CD1c-positive myeloid dendritic cell (primary cell): ENCODE measurements at regions not wholly inside any gene's neighbourhood (a gene's known extent, or its start where the extent isn't known, plus 50 kb on each side); places are given as distances from the start of the nearest gene placed in this dataset.

ENCODE experiments used
- DNase-seq: peaks from one replicate; pipeline ENCODE4 v3.0.0-alpha.2; 2016; ENCODE audit errors: extremely low spot score

GRCh38 chr13:44120849-44121755 lies 241.4 kb downstream of the LACC1 start:
- no peak for DNase-seq

- no peak for DNase-seq
These were observed 244.6 kb downstream of the LACC1 start for GRCh38 chr13:44124352-44124751.

GRCh38 chr13:44125943-44126469 lies 246.3 kb downstream of the LACC1 start:
- no peak for DNase-seq

GRCh38 chr13:44128552-44129001 lies 245.0 kb upstream of the SERP2 start:
- DNase-seq: peak; percentile 58

- DNase-seq: no peak
These were observed 244.2 kb upstream of the SERP2 start for GRCh38 chr13:44129418-44129817.

- DNase-seq: no peak
These were observed 242.5 kb upstream of the SERP2 start for GRCh38 chr13:44131069-44131614.

GRCh38 chr13:44132710-44133109 lies 240.9 kb upstream of the SERP2 start:
- DNase-seq: peak; percentile 96

- DNase-seq: peak; percentile 51
These were observed 240.0 kb upstream of the SERP2 start for GRCh38 chr13:44133626-44134025.

- DNase-seq: no peak
These were observed 238.1 kb upstream of the SERP2 start for GRCh38 chr13:44135566-44135965.

GRCh38 chr13:44136696-44137268 lies 236.8 kb upstream of the SERP2 start:
- DNase-seq: peak; percentile 72

GRCh38 chr13:44137466-44137865 lies 236.2 kb upstream of the SERP2 start:
- no peak for DNase-seq

GRCh38 chr13:44140146-44140545 lies 233.5 kb upstream of the SERP2 start:
- no peak for DNase-seq

- peak; percentile 54 for DNase-seq
These were observed 232.5 kb upstream of the SERP2 start for GRCh38 chr13:44140888-44141724.

- peak; percentile 98 for DNase-seq
These were observed 231.7 kb upstream of the SERP2 start for GRCh38 chr13:44141725-44142539.

GRCh38 chr13:44142540-44142867 lies 231.1 kb upstream of the SERP2 start:
- DNase-seq: no peak

- DNase-seq: no peak
These were observed 230.5 kb upstream of the SERP2 start for GRCh38 chr13:44142941-44143665.

GRCh38 chr13:44146138-44146537 lies 227.5 kb upstream of the SERP2 start:
- peak; percentile 60 for DNase-seq

GRCh38 chr13:44147233-44147632 lies 226.4 kb upstream of the SERP2 start:
- DNase-seq: no peak

- DNase-seq: no peak
These were observed 226.0 kb upstream of the SERP2 start for GRCh38 chr13:44147648-44148047.
